ENCODE measurements at regions not wholly inside any gene's neighbourhood (a gene's known extent, or its start where the extent isn't known, plus 50 kb on each side); places are given as distances from the start of the nearest gene placed in this dataset.
"Not testable (repeated sequence)": the region's sequence is repeated elsewhere in the genome, so short reads cannot be mapped to it uniquely, and the experiment has no call there.

- no peak for DNase-seq
Measured at GRCh38 chr3:161920196-161920595, 423.6 kb downstream of the OTOL1 start.

- no peak for DNase-seq
Measured at GRCh38 chr3:161925749-161926360, 429.2 kb downstream of the OTOL1 start.

- DNase-seq: no peak
Measured at GRCh38 chr3:161927131-161927530, 430.5 kb downstream of the OTOL1 start.

- DNase-seq: peak; percentile 9 to 28 (median 26)
Measured at GRCh38 chr3:161939918-161940620, 443.5 kb downstream of the OTOL1 start.

- no peak for DNase-seq
Measured at GRCh38 chr3:161940621-161940965, 444.0 kb downstream of the OTOL1 start.

- no peak for DNase-seq
Measured at GRCh38 chr3:161941891-161942290, 445.3 kb downstream of the OTOL1 start.

- not testable (repeated sequence) for DNase-seq
Measured at GRCh38 chr3:161943801-161944345, 447.3 kb downstream of the OTOL1 start.

GRCh38 chr3:161946443-161946960 lies 449.9 kb downstream of the OTOL1 start:
- peak in 2 of 4 experiments; percentile 46 to 60 for DNase-seq

GRCh38 chr3:161950318-161950868 lies 453.8 kb downstream of the OTOL1 start:
- no peak for DNase-seq

- no peak for DNase-seq
Measured at GRCh38 chr3:161957467-161957866, 460.9 kb downstream of the OTOL1 start.

GRCh38 chr3:161964857-161965256 lies 468.2 kb downstream of the OTOL1 start:
- no peak for DNase-seq

GRCh38 chr3:161969867-161970266 lies 473.3 kb downstream of the OTOL1 start:
- DNase-seq: no peak

- DNase-seq: no peak
Measured at GRCh38 chr3:161975201-161975600, 478.6 kb downstream of the OTOL1 start.

GRCh38 chr3:161977063-161977462 lies 480.5 kb downstream of the OTOL1 start:
- DNase-seq: no peak

GRCh38 chr3:161977850-161978249 lies 481.2 kb downstream of the OTOL1 start:
- no peak for DNase-seq

- DNase-seq: no peak
Measured at GRCh38 chr3:161987933-161988332, 491.3 kb downstream of the OTOL1 start.

- DNase-seq: no peak
Measured at GRCh38 chr3:161989012-161989411, 492.4 kb downstream of the OTOL1 start.

- DNase-seq: no peak
Measured at GRCh38 chr3:161990036-161990435, 493.4 kb downstream of the OTOL1 start.

GRCh38 chr3:161991901-161992540 lies 495.4 kb downstream of the OTOL1 start:
- no peak for DNase-seq

GRCh38 chr3:161999846-162000245 lies 503.2 kb downstream of the OTOL1 start:
- DNase-seq: no peak

- DNase-seq: no peak
Measured at GRCh38 chr3:162007722-162008121, 511.1 kb downstream of the OTOL1 start.

- DNase-seq: no peak
Measured at GRCh38 chr3:162012633-162013032, 516.0 kb downstream of the OTOL1 start.

GRCh38 chr3:162014284-162014683 lies 517.7 kb downstream of the OTOL1 start:
- DNase-seq: no peak
